Activated B cell treated with CpG ODN at 0.5 μM for 24 hours (primary cell): ENCODE measurements at regions not wholly inside any gene's neighbourhood (a gene's known extent, or its start where the extent isn't known, plus 50 kb on each side); places are given as distances from the start of the nearest gene placed in this dataset.

ENCODE experiments used
- ATAC-seq: fragments of 200-7000 bp; cut with Tn5 transposase; one replicate; pipeline ENCODE4 v1.10.0; 2021; ENCODE audit warnings: low read depth, mild to moderate bottlenecking, moderate library complexity
- CTCF ChIA-PET: fragments of 350-600 bp; sonication (Branson Sonifier 250); formaldehyde crosslinking; loops from one replicate; lab custom pipeline; 2021; ENCODE audit warnings: antibody characterized with exemption; lab: Charles Lee
- POLR2A ChIA-PET: fragments of 350-600 bp; sonication (Branson Sonifier 250); formaldehyde crosslinking; loops from one replicate; lab custom pipeline; 2021; ENCODE audit warnings: antibody characterized with exemption; lab: Charles Lee
- DNase-seq: peaks from one replicate; pipeline ENCODE4 v3.0.0; 2022
- H3K27ac Mint-ChIP-seq: one replicate; pipeline ENCODE4 v1.8.0; 2020; ENCODE audit warnings: mixed read lengths
- H3K27me3 Mint-ChIP-seq: one replicate; pipeline ENCODE4 v1.8.0; 2021; ENCODE audit warnings: mixed read lengths
- H3K36me3 Mint-ChIP-seq: one replicate; pipeline ENCODE4 v1.8.0; 2021; ENCODE audit warnings: low read depth, mixed read lengths
- H3K4me1 Mint-ChIP-seq: one replicate; pipeline ENCODE4 v1.8.0; 2021; ENCODE audit warnings: mixed read lengths
- H3K4me3 Mint-ChIP-seq: one replicate; pipeline ENCODE4 v1.8.0; 2020; ENCODE audit warnings: mild to moderate bottlenecking, mixed read lengths
- H3K9me3 Mint-ChIP-seq: one replicate; pipeline ENCODE4 v1.8.0; 2020; ENCODE audit warnings: mixed read lengths
- intact Hi-C: fragments of 100-400 bp; cut with micrococcal nuclease; formaldehyde crosslinking; loops from one replicate; pipeline ENCODE4 v1.15.1; 2024
- TF ChIP-seq, protein P1 (sequence below): fragments of 200-600 bp; IDR thresholded peaks from one replicate; pipeline ENCODE4 v1.8.0; 2022; ENCODE audit warnings: antibody characterized with exemption, mild to moderate bottlenecking

DNA sequence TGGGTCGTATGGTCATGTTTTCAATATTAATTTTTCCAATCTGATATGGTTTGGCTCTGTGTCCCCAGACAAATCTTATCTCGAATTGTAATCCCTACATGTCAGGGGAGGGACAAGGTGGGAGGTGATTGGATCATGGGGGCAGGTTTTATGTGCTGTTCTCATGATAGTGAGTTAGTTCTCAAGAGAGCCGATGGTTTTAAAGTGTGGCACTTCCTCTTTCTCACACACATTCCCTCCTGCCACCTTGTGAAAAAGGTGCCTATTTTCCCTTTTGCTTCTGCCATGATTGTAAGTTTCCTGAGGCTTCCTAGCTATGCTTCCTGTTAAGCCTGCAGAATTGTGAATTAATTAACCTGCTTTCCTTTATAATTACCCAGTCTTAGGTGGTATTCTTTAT, 309.1 kb upstream of the GRIN3A start:
- peaks cover 8% of the 10 kb centered on the region for H3K4me1 Mint-ChIP-seq
- H3K27me3 Mint-ChIP-seq, result no peaks in the 10 kb centered on the region
- peaks cover 4% of the 10 kb centered on the region for H3K9me3 Mint-ChIP-seq
- DNase-seq (no peak), ATAC-seq (no peak)
- POLR2A ChIA-PET, result no interaction called here
- no peak overlapping the region for H3K4me3 Mint-ChIP-seq
- intact Hi-C loops, result no loop called here
- H3K36me3 Mint-ChIP-seq, result no peaks in the 10 kb centered on the region
- H3K27ac Mint-ChIP-seq, result no peak overlapping the region
- CTCF ChIA-PET, result no interaction called here
- TF ChIP-seq, protein P1, sequence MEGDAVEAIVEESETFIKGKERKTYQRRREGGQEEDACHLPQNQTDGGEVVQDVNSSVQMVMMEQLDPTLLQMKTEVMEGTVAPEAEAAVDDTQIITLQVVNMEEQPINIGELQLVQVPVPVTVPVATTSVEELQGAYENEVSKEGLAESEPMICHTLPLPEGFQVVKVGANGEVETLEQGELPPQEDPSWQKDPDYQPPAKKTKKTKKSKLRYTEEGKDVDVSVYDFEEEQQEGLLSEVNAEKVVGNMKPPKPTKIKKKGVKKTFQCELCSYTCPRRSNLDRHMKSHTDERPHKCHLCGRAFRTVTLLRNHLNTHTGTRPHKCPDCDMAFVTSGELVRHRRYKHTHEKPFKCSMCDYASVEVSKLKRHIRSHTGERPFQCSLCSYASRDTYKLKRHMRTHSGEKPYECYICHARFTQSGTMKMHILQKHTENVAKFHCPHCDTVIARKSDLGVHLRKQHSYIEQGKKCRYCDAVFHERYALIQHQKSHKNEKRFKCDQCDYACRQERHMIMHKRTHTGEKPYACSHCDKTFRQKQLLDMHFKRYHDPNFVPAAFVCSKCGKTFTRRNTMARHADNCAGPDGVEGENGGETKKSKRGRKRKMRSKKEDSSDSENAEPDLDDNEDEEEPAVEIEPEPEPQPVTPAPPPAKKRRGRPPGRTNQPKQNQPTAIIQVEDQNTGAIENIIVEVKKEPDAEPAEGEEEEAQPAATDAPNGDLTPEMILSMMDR, result no peak

GRCh38 chr9:102044133-102044532, 305.7 kb upstream of the GRIN3A start:
- Mint-ChIP-seq H3K9me3 (peaks cover 4% of the 10 kb centered on the region), H3K27me3 (no peaks in the 10 kb centered on the region), H3K4me3 (no peak overlapping the region), H3K27ac (no peak overlapping the region), H3K36me3 (no peaks in the 10 kb centered on the region), H3K4me1 (no peaks in the 10 kb centered on the region)
- ATAC-seq (no peak), DNase-seq (no peak)
- ChIA-PET CTCF (no interaction called here), POLR2A (no interaction called here)
- TF ChIP-seq, protein P1, result no peak
- intact Hi-C loops, result no loop called here

DNA sequence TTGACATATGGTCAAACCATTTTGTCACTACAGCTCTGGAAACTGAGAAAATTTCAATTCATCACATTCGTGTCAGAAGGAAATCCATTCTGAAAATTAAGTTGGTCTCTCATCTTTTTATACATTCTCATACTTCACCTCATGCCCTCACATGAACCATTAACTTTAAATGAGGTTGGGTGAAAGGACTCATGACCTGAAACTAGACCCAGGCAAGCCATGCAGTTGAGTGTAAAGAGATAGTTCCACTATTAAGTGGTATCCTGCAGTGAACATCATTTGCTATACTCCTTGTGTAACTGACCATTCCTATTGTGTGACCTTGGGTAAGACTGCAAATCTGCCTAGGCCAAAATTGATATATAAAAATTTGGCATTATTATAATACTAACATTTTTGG, 299.6 kb upstream of the GRIN3A start:
- H3K4me1 Mint-ChIP-seq, result no peaks in the 10 kb centered on the region
- H3K36me3 Mint-ChIP-seq, result no peaks in the 10 kb centered on the region
- no peak for ATAC-seq
- H3K27me3 Mint-ChIP-seq, result no peaks in the 10 kb centered on the region
- H3K27ac Mint-ChIP-seq, result no peak overlapping the region
- CTCF ChIA-PET, result no interaction called here
- H3K9me3 Mint-ChIP-seq, result no peaks in the 10 kb centered on the region
- DNase-seq, result no peak
- intact Hi-C loops, result no loop called here
- TF ChIP-seq, protein P1, result no peak
- POLR2A ChIA-PET, result no interaction called here
- no peak overlapping the region for H3K4me3 Mint-ChIP-seq

- Mint-ChIP-seq H3K27ac (no peak overlapping the region), H3K36me3 (no peaks in the 10 kb centered on the region), H3K27me3 (no peaks in the 10 kb centered on the region), H3K9me3 (no peaks in the 10 kb centered on the region), H3K4me1 (no peaks in the 10 kb centered on the region), H3K4me3 (no peak overlapping the region)
- ChIA-PET POLR2A (no interaction called here), CTCF (no interaction called here)
- no peak for DNase-seq
- intact Hi-C loops, result no loop called here
- no peak for ATAC-seq
- TF ChIP-seq, protein P1, result no peak
Observed at GRCh38 chr9:102035929-102036328, 297.5 kb upstream of the GRIN3A start.

GRCh38 chr9:102032614-102033013, 294.2 kb upstream of the GRIN3A start:
- Mint-ChIP-seq H3K4me1 (no peaks in the 10 kb centered on the region), H3K4me3 (no peak overlapping the region), H3K27me3 (no peaks in the 10 kb centered on the region), H3K9me3 (no peaks in the 10 kb centered on the region), H3K36me3 (no peaks in the 10 kb centered on the region), H3K27ac (no peak overlapping the region)
- no peak for DNase-seq
- intact Hi-C loops, result no loop called here
- ATAC-seq, result no peak
- ChIA-PET POLR2A (no interaction called here), CTCF (no interaction called here)
- TF ChIP-seq, protein P1, result no peak
